GM21576 (cell line): ENCODE measurements at regions not wholly inside any gene's neighbourhood (a gene's known extent, or its start where the extent isn't known, plus 50 kb on each side); places are given as distances from the start of the nearest gene placed in this dataset.
"Not testable (repeated sequence)": the region's sequence is repeated elsewhere in the genome, so short reads cannot be mapped to it uniquely, and the experiment has no call there.

Source experiments
- ATAC-seq: cut with Tn5 transposase; IDR thresholded peaks from one replicate; pipeline ENCODE4 v1.9.1; 2021; ENCODE audit warnings: mild to moderate bottlenecking, moderate library complexity; ENCODE audit not compliant: unreplicated experiment

- no peak for ATAC-seq
Observed at GRCh38 chr10:23543691-23544380, 105.0 kb downstream of the OTUD1 start.

- not testable (repeated sequence) for ATAC-seq
Observed at GRCh38 chr10:23545866-23546265, 107.0 kb downstream of the OTUD1 start.

GRCh38 chr10:23556727-23557440 lies 118.0 kb downstream of the OTUD1 start:
- ATAC-seq = no peak

DNA sequence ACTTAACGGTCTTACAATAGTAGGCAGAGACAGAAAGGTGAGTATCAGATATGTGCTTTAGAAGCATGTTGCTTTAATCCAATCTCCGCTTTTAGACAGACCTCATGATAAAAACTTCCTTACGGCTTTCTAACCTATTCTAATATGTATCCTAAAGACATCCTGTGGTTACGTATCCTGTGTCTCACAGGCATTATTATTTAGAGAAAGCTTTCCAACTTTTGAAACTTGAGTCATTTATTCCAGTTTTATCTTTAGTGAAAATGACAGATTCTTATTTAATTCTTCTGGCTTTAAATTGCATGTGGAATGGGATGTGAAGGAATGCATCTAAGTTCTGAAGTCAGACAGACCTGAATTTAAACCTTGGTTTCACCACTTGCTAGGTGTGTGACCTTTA lies 118.9 kb downstream of the OTUD1 start:
- ATAC-seq = no peak

GRCh38 chr10:23558361-23558799 lies 119.5 kb downstream of the OTUD1 start:
- ATAC-seq = no peak

DNA sequence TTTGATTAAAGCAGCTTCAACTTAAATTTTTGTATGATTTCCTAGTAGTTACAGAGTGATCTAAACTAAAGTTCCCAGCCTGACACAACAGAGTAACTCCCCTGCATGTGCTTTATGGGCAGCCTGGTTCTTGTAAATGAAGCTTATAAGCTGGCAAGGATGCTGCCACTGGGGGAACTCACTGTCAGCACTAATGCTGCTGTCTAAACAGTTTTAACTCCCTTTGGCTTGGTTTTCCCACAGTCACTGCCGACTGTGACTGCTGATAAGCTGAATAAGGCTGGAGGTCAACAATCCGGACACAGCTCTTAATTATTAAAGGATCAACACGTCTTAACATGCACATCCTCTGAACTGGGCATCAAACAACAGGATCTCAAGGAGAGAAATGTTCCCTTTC lies 130.1 kb downstream of the OTUD1 start:
- ATAC-seq = no peak

DNA sequence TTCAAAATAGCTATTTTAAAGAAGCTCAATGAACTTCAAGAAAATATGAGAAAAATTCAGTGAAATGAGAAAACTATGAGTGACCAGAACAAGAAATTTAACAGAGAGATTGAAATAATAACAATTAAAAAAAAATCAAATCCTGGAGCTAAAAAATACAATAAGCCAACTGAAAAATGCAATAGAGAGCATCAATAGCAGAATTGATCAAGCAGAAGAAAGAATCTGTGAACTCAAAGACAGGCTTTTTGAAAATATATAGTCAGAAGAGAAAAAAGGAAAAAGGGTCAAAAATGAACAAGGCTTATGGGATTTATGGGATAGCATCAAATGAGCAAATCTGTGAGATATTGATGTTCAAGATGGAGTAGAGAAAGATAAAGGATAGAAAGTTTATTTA lies 133.0 kb downstream of the OTUD1 start:
- ATAC-seq = no peak

DNA sequence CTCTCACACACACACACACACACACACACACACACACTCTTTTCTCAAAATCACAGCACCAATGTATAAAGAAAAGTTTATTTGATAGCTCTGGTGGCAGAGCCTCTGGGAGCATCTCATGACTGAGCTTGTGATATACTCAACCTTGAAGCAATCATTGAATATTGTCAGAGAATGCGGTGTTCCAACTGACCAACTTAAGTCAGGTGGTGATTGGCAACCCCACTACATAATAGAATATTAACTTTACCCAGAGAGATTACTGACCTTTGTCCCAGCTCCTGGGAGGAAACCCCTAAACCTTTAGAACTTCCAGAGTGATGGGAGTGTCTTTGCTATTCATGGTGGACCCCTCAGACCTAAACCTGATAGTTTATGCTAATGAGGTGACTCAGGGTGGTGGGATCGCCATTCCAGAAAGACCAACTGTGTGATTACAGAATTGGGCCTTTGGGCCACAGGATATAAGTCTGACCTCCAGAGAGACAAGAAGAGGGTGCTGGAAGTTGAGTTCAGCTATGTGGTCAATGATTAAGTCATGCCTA lies 143.1 kb downstream of the OTUD1 start:
- no peak for ATAC-seq

DNA sequence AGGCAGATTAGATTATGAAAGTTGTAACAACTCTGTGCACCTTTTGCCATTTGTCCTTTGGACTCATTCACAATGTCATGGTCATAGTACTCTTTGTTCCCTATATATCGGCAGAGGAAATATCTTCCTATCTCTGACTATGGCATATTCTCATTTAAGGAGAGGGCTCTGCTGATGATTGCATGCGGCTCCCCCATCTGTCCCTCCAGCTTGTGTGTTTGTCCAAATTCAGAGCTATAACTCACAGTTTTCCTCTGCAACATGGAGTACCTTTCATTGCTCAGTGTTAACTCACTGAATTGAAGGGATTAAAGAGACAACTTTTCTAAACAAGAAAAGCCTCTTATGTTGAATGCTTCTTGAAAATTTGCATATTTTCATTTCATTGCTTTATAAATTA lies 145.5 kb downstream of the OTUD1 start:
- no peak for ATAC-seq

DNA sequence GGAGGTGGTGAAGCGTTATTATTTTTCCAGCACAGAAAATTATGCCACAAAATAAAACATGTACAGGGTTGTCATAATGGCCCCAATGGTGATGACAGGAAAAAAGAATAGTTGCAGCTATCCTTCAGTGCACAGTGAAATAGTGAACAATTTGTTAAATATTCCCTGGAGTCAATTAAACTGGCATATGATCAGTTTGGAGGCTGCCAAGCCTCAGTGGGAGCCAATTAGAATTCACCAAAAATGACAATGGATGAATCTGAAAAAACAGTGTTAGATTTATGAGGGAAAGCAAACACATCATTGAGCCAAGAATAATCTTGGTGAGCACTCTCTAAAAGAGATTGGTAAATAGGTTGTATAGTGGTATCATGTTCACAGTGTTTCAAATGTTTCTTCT lies 146.3 kb downstream of the OTUD1 start:
- ATAC-seq = no peak

- no peak for ATAC-seq
Observed at GRCh38 chr10:23585666-23586065, 146.8 kb downstream of the OTUD1 start.

- not testable (repeated sequence) for ATAC-seq
Observed at GRCh38 chr10:23595278-23595677, 156.4 kb downstream of the OTUD1 start.

- ATAC-seq = no peak
Observed at GRCh38 chr10:23604613-23605012, 165.7 kb downstream of the OTUD1 start.

DNA sequence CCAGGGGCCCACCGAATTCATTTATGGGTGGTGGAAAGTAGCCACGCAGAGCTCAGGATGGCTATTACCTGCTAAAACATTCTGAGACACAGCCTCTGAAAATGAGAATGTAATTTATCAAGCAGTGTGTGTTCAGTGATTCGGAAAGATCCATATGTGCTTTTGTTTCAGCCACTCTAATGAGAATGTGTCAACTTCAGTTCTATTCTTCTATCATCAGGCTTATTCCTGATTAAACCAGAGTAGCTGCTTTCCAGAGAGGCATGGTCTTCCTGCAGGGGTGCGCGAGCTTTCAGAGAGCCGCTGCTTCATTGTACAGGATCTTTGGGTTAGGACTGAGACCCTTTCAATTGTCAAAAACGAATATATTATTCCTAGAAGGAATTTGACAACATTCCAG lies 167.6 kb downstream of the OTUD1 start:
- ATAC-seq = no peak

- ATAC-seq = no peak
Observed at GRCh38 chr10:23608926-23609325, 170.1 kb downstream of the OTUD1 start.

DNA sequence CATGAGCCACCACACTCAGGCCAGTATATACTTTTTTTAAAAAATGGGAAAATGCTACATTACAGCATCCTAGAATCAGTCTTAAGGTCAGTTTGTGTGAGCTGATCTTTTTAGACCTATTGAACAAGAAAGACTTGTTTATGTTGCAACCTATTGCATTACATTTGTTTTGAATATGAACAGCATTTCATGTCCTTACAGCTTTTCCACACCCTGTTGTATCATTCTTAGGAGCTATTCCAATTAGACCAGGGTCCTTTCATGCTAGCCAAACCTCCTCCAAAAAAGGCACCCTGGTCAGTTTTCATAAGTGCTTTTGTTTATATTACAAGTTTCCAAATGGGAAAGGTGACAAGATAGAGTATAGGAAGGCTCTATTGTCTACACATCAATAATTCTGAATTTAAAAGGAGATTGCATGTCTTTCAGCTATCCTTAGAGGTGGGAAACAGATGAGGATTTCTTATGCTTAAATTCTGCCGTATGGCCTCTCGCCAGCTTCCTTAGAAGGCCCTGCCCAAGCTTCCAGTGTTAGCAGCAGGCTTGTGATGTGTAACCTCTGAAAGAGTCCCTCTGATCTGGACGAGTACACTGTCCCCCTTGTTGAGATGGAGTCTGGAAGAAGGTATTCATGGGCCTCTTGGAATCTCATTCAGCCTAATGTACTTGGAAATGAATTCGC lies 171.9 kb downstream of the OTUD1 start:
- ATAC-seq = no peak

GRCh38 chr10:23611308-23612029 lies 172.6 kb downstream of the OTUD1 start:
- ATAC-seq = no peak

DNA sequence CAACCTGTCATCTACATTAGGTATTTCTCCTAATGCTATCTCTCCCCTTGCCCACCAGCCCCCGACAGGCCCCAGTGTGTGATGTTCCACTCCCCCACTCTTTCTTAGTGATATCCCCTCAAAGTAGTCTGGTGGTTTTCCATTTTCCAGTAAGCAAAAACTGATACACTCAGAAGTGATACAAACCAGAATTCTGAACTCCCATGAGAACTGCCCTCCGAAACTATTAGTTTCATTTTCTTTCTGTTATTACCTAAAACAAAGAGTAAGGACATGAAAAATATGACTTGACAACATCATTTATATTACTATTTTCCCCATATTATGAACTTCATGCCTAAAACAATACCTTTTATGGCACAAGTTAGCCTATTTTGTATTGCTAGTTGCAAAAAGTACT lies 175.0 kb downstream of the OTUD1 start:
- ATAC-seq = peak; percentile 69

- ATAC-seq = peak; percentile 47
Observed at GRCh38 chr10:23614483-23614882, 175.6 kb downstream of the OTUD1 start.

- ATAC-seq = no peak
Observed at GRCh38 chr10:23630376-23630775, 191.5 kb downstream of the OTUD1 start.

DNA sequence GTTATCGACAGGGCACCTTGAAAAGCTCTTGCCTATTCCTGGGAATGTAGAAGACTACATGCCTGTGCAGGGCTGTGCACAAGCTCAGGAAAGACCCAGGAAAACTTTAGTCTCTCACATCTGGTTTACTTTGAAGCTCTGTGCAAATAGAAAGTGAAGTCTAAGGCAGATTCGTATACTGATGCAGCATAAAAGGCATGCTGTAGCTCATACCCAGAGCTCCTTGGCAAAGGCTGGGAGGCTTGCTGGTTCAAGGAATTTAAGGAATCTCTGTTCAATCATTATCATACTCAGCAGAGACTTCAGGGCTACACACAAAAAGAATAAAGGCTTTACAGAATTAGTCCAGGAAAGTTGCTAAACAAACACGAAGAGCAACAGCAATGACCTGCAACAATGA lies 192.0 kb downstream of the OTUD1 start:
- no peak for ATAC-seq
